OCI-M1 (cell line): ENCODE measurements at regions not wholly inside any gene's neighbourhood (a gene's known extent, or its start where the extent isn't known, plus 50 kb on each side); places are given as distances from the start of the nearest gene placed in this dataset.

Experiments used
- DNase-seq: peaks from one replicate; lab custom pipeline; 2025; lab: John Stamatoyannopoulos, UW

- no peak for DNase-seq
Measured at GRCh38 chr4:134328741-134329140, 127.2 kb upstream of the PABPC4L start.

GRCh38 chr4:134327274-134328122 lies 125.9 kb upstream of the PABPC4L start:
- no peak for DNase-seq

GRCh38 chr4:134326866-134327265 lies 125.3 kb upstream of the PABPC4L start:
- DNase-seq = no peak

- DNase-seq = peak; percentile 45
Measured at GRCh38 chr4:134324179-134324578, 122.6 kb upstream of the PABPC4L start.

- DNase-seq = no peak
Measured at GRCh38 chr4:134320048-134320447, 118.5 kb upstream of the PABPC4L start.

GRCh38 chr4:134313591-134313990 lies 112.0 kb upstream of the PABPC4L start:
- DNase-seq = no peak

GRCh38 chr4:134309715-134310114 lies 108.1 kb upstream of the PABPC4L start:
- DNase-seq = no peak

- DNase-seq = no peak
Measured at GRCh38 chr4:134308910-134309309, 107.3 kb upstream of the PABPC4L start.

GRCh38 chr4:134298313-134298712 lies 96.7 kb upstream of the PABPC4L start:
- peak; percentile 34 for DNase-seq

- DNase-seq = peak; percentile 34
Measured at GRCh38 chr4:134297765-134298164, 96.2 kb upstream of the PABPC4L start.

- no peak for DNase-seq
Measured at GRCh38 chr4:134282680-134283079, 81.1 kb upstream of the PABPC4L start.

- DNase-seq = no peak
Measured at GRCh38 chr4:134278675-134279074, 77.1 kb upstream of the PABPC4L start.

- DNase-seq = no peak
Measured at GRCh38 chr4:134276476-134276875, 74.9 kb upstream of the PABPC4L start.

GRCh38 chr4:134260126-134260525 lies 58.5 kb upstream of the PABPC4L start:
- no peak for DNase-seq
